HG02642 (cell line): ENCODE measurements at regions not wholly inside any gene's neighbourhood (a gene's known extent, or its start where the extent isn't known, plus 50 kb on each side); places are given as distances from the start of the nearest gene placed in this dataset.

Source experiments
- ATAC-seq: cut with Tn5 transposase; IDR thresholded peaks from one replicate; pipeline ENCODE4 v1.9.1; 2021; ENCODE audit warnings: mild to moderate bottlenecking; ENCODE audit not compliant: unreplicated experiment, poor library complexity

DNA sequence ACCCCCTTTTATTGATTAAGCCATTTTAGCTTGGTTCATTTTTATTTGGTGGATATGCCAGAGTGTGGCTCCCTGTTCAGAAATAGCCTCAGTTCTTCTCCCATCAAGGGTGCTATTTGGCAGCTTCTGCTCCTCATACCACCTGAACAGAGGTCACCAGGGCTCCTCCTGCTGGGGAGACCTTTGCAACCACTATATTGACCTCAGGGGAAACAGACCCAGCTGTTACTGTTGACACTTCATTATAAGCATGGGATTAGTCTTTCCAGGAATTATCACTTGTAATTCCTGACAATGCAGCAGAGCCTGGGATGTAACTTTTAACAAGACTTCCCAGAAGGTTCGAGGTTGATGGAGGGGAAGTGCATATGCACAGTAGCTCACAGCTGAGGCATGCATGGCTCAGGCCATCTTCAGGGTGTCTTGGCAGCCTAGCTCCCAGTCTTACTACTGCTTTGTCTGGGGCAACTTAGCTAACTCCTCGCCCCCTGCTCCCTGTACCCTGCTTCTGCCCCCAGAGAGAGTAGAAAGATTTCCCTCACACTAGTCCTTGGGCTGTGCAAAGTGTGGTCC is 239.4 kb upstream of the SPRED2 start:
- no peak for ATAC-seq

DNA sequence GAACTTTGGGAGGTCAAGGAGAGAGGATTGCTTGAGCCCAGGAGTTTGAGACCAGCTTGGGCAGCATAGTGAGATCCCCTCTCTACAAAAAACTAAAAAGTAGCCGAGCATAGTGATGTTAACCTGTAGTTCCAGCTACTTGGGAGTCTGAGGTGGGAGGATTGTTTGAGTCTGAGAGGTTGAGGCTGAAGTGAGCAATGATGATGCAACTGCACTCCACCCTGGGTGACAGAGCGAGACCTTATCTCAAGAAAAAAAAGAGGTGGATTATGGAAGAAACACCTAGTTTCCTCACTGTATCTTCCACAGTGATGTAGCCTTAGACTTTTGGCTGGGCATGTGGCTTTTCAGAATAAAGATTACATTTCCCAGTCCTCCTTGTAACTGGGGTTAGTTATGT is 237.2 kb upstream of the SPRED2 start:
- ATAC-seq = no peak

- ATAC-seq = no peak
Measured at GRCh38 chr2:65668744-65669143, 236.3 kb upstream of the SPRED2 start.

DNA sequence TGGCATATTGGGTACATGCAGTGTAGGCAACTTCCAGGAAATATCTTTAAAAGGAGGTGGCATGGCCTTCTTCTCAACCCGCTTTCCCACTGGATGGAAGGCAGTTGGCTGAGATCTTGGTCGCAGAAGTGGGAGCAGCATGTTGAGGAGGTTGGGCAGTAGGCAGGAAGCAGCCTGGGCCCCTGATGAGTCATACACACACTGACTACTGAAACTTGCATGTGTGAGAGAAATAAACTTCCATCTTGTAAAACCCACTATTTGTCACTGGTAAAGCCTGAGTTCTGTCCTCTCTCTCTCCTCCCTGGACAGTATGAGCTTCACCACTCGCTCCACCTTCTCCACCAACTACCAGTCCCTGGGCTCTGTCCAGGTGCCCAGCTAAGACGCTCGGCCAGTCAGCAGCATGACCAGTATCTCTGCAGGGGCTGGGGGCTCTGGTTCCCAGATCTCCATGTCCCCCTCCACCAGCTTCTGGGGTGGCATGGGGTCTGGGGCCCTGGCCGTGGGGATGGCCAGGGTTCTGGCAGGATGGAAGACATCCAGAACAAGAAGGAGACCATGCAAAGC is 233.8 kb upstream of the SPRED2 start:
- peak; percentile 98 for ATAC-seq

GRCh38 chr2:65664931-65665330 is 232.5 kb upstream of the SPRED2 start:
- ATAC-seq = no peak

GRCh38 chr2:65663831-65664407 is 231.5 kb upstream of the SPRED2 start:
- no peak for ATAC-seq

GRCh38 chr2:65662654-65663432 is 230.4 kb upstream of the SPRED2 start:
- ATAC-seq = no peak

- ATAC-seq = no peak
Measured at GRCh38 chr2:65661980-65662653, 229.7 kb upstream of the SPRED2 start.

DNA sequence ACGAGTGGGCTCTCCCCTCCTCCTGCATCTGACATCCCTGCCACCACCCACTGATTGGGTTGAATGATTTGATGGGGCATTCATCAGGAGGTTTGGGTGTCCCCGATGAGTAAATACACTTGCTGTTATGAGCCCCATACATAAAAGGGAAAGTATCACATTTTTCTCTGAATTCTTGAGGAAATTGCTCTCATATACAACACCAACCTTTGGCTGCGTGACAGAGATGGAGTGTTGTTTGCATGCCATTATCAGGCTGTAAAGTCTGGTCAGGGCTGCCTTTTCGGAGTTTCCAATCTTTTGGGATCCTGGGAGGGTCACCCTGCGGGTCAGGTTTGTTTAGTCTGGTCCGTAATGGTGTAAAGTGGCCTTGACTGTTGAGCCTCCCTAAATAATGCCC is 227.9 kb upstream of the SPRED2 start:
- no peak for ATAC-seq

DNA sequence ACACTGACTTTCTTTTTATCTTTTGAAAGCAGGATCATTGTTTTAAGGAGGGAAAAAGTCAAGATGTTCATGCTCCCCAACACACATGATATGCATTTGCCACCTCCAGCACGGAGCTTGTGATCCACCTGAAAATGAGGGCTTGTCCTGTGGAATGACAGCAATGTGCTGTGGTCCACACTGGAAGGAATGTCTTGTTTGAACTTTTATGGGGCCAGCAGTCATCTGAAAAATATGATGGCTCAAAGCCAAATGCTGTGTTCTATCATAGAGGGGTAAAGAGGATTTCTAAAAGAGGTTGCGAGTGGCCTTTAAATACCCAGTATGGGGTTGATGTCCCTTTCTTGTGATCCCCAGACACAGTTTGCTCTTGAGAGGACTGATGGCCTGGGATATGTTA is 226.5 kb upstream of the SPRED2 start:
- ATAC-seq = no peak

GRCh38 chr2:65658266-65658665 is 225.9 kb upstream of the SPRED2 start:
- no peak for ATAC-seq

DNA sequence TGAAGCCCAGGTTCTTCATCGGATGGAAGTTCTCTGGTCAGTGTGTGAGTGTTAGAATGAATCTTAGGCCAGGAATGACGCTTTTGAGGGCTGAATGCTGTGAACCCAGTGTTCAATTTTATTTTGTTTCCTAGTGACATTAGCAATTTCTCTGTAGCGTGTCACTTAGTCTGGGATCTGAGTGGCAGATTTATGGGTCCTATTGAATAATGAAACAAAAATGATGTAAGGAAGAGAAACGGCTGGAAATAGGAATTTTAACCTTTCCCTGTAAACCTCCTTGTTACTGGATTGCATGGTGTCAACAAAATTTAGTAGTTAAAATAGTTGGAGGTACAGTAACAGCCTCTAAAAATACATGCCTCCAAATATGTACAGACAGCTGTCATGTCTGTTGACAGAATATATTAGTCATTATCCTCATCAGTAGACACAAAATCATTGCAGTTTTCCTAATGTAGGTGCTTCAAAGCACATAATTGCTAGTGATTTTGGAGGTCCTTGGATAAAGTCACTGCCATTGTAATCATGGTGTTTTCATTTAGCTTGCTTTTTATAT is 223.8 kb upstream of the SPRED2 start:
- no peak for ATAC-seq

DNA sequence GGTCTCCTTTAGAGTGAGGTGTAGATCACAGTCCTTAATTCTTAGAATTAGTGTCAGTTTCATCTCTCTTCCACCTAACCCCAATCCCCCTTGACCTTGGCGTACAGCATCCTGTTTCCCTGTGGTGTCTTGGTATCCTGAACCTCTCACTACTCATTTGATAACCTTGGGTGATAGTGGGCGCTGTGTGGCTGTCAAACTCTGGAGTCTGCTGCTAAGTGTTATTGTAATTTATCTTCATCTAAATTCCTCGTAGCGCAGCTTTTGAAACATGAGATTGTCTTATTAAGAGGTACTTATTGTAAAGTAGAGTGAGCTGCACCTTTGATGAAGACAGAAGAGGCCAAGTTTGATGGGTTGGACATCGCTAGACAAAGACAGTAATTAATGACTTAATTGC is 222.6 kb upstream of the SPRED2 start:
- ATAC-seq = no peak

GRCh38 chr2:65654496-65654895 is 222.1 kb upstream of the SPRED2 start:
- ATAC-seq = no peak

GRCh38 chr2:65652066-65652465 is 219.7 kb upstream of the SPRED2 start:
- no peak for ATAC-seq

DNA sequence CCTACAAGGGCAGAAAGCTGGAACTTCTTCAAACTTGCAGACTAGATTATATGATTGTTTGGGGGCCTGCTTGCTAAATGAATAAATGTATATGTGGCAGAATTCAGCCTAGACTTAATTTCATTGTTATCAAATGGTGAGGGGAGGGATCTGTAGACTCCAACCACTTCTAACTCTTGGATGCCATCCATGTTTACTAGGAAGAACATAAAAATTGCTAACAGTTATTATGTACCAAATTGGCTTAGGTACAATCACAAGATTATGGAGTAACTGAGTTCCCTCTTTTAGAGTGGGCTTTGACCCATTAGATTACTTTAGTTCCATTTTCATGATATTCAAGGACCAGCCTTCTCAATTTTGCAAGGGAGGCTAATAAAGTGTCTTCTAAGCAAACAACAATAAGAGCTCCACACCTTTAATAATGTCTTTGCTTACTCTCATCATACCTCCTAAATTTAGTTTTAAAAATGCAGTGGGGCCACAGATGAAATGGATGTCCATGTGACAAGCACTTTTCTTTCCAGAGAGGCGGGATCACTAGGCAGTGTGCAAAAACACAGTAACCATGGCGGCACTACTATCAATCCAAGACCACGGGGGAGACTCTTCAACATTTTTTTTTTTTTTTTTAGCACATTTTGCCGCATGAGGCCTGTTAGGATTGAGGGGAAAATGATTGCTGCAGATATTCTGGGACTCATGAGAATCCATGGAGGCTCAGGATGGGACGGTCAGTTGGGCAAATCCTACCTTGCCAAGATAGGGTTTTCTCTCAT is 217.6 kb upstream of the SPRED2 start:
- ATAC-seq = no peak

- ATAC-seq = no peak
Measured at GRCh38 chr2:65647249-65647842, 214.9 kb upstream of the SPRED2 start.

GRCh38 chr2:65640793-65641103 is 208.3 kb upstream of the SPRED2 start:
- no peak for ATAC-seq

- ATAC-seq = no peak
Measured at GRCh38 chr2:65639156-65639864, 206.9 kb upstream of the SPRED2 start.
